HCT116 (cell line): ENCODE measurements at regions not wholly inside any gene's neighbourhood (a gene's known extent, or its start where the extent isn't known, plus 50 kb on each side); places are given as distances from the start of the nearest gene placed in this dataset.

ENCODE experiments used
- ATAC-seq: fragments of 200-7000 bp; cut with Tn5 transposase; 2 replicates; pipeline ENCODE4 v1.9.1; 2020; ENCODE audit warnings: mild to moderate bottlenecking, moderate library complexity
- BruUV-seq: library from RNA; stranded (reverse); fragments of 400-500 nt; replicated peaks from 2 replicates; lab custom pipeline; 2021; lab: Mats Ljungman, UMichigan
- CTCF ChIA-PET: fragments of 300-600 bp; sonication (Branson Sonifier 250); formaldehyde crosslinking; loops from one replicate; lab custom pipeline; 2021; ENCODE audit warnings: antibody characterized with exemption; lab: Charles Lee
- POLR2A ChIA-PET: fragments of 300-600, 350-600 bp; sonication (Branson Sonifier 250); formaldehyde crosslinking; loops from one replicate; lab custom pipeline; 2021; ENCODE audit warnings: antibody characterized with exemption; lab: Charles Lee
- RAD21 ChIA-PET, 2 experiments: fragments of 300-600 bp; sonication (Branson Sonifier 250); formaldehyde crosslinking; loops; one replicate each; lab custom pipeline; 2023; ENCODE audit warnings: low total read pairs in 2 of 2; ENCODE audit not compliant: uncharacterized antibody in 2 of 2, unreplicated experiment in 2 of 2, low non-redundant PET in 1 of 2; lab: Charles Lee
- DNase-seq: peaks from one replicate; pipeline ENCODE4 v3.0.0-alpha.2; 2010; ENCODE audit warnings: low read depth, low spot score
- H2AFZ ChIP-seq: fragments of 200-600 bp; shearing (Covaris generic), sonication (generic); 2 replicates; pipeline ENCODE4 v1.6.1; 2017; ENCODE audit warnings: low read depth, mixed run types, mixed read lengths, antibody characterized with exemption, low read length; ENCODE audit not compliant: poor library complexity, severe bottlenecking
- H3K27ac ChIP-seq: 2 replicates; pipeline ENCODE4 v1.5.1; 2012; ENCODE audit warnings: low read depth, low read length
- H3K27me3 ChIP-seq: fragments of 200-600 bp; sonication (generic); 2 replicates; pipeline ENCODE4 v1.6.1; 2016; ENCODE audit warnings: mixed run types, low read length, mixed read lengths; ENCODE audit not compliant: insufficient read depth
- H3K36me3 ChIP-seq, 2 experiments: fragments of 200-500 bp in 1 of 2; fragments of 200-600 bp in 1 of 2; sonication (Bioruptor generic) in 1 of 2; sonication (generic) in 1 of 2; 2 replicates each; pipeline versions ENCODE4 v1.5.1 to v1.6.1; 2014 to 2016; ENCODE audit warnings: low read length in 2 of 2, inconsistent platforms in 1 of 2, mixed read lengths in 1 of 2, mixed run types in 1 of 2; ENCODE audit not compliant: insufficient read depth in 2 of 2, control insufficient read depth in 1 of 2
- H3K4me1 ChIP-seq, 2 experiments: fragments of 200-600 bp in 1 of 2; sonication (generic) in 1 of 2; 2 replicates each; pipeline versions ENCODE4 v1.5.1 to v1.6.1; 2012 to 2017; ENCODE audit warnings: low read length in 2 of 2, inconsistent platforms in 1 of 2, mild to moderate bottlenecking in 1 of 2, mixed read lengths in 1 of 2, mixed run types in 1 of 2, moderate library complexity in 1 of 2; ENCODE audit not compliant: insufficient read depth in 2 of 2, control insufficient read depth in 1 of 2
- H3K4me2 ChIP-seq: fragments of 200-600 bp; sonication (generic); 2 replicates; pipeline ENCODE4 v1.6.1; 2017; ENCODE audit warnings: mixed run types, low read length, mixed read lengths
- H3K4me3 ChIP-seq, 2 experiments: fragments of 200-600 bp in 1 of 2; sonication (generic) in 1 of 2; replicated peaks in 1 of 2; 2 replicates each; pipeline ENCODE4 v1.5.1; 2011 to 2016; ENCODE audit warnings: low read length in 2 of 2, control low read depth in 1 of 2, low read depth in 1 of 2, mild to moderate bottlenecking in 1 of 2, mixed read lengths in 1 of 2, mixed run types in 1 of 2
- H3K79me2 ChIP-seq: fragments of 200-600 bp; sonication (generic); 2 replicates; pipeline ENCODE4 v1.6.1; 2017; ENCODE audit warnings: mild to moderate bottlenecking, mixed run types, low read length, moderate library complexity, mixed read lengths; ENCODE audit not compliant: insufficient read depth
- H3K9ac ChIP-seq: fragments of 200-600 bp; sonication (generic); 2 replicates; pipeline ENCODE4 v1.6.1; 2016; ENCODE audit warnings: low read length, mixed read lengths
- H3K9me2 ChIP-seq: fragments of 200-600 bp; sonication (generic), shearing (Covaris generic); 2 replicates; pipeline ENCODE4 v1.6.1; 2017; ENCODE audit warnings: mixed run types, mild to moderate bottlenecking, moderate library complexity; ENCODE audit not compliant: insufficient read depth
- H3K9me3 ChIP-seq, 2 experiments: fragments of 200-500 bp in 1 of 2; fragments of 200-600 bp in 1 of 2; sonication (Bioruptor generic) in 1 of 2; sonication (generic) in 1 of 2; 2 replicates each; pipeline ENCODE4 v1.6.1; 2014 to 2017; ENCODE audit warnings: low read length in 2 of 2, mixed read lengths in 2 of 2, inconsistent platforms in 1 of 2, low read depth in 1 of 2, mild to moderate bottlenecking in 1 of 2, mixed run types in 1 of 2, moderate library complexity in 1 of 2; ENCODE audit not compliant: control insufficient read depth in 1 of 2, insufficient read depth in 1 of 2
- H4K20me1 ChIP-seq: fragments of 200-600 bp; sonication (generic), shearing (Covaris generic); 2 replicates; pipeline ENCODE4 v1.6.1; 2017; ENCODE audit warnings: mixed run types, mild to moderate bottlenecking, moderate library complexity; ENCODE audit not compliant: insufficient read depth
- CBX3 ChIP-seq: IDR thresholded peaks from 2 replicates; pipeline ENCODE4 v1.6.1; 2012; ENCODE audit warnings: low read depth
- CEBPB ChIP-seq: IDR thresholded peaks from 2 replicates; pipeline ENCODE4 v1.6.1; 2012; ENCODE audit warnings: low read depth
- CTCF ChIP-seq, 3 experiments: fragments of 200-600 bp in 1 of 3; sonication (generic) in 1 of 3; IDR thresholded peaks in 2 of 3; conservative IDR thresholded peaks in 1 of 3; 2 replicates each; pipeline ENCODE4 v1.5.1; 2012 to 2017; ENCODE audit warnings: low read depth in 2 of 3, low read length in 2 of 3, antibody characterized with exemption in 1 of 3, borderline replicate concordance in 1 of 3, control low read depth in 1 of 3, mild to moderate bottlenecking in 1 of 3, mixed read lengths in 1 of 3, mixed run types in 1 of 3, moderate library complexity in 1 of 3; ENCODE audit not compliant: insufficient read depth in 1 of 3
- ELF1 ChIP-seq: IDR thresholded peaks from 2 replicates; pipeline ENCODE4 v1.6.1; 2012; ENCODE audit warnings: low read depth, borderline replicate concordance
- EZH2phosphoT487 ChIP-seq: fragments of 200-600 bp; IDR thresholded peaks from 2 replicates; pipeline ENCODE4 v1.6.1; 2018; ENCODE audit warnings: antibody characterized with exemption, borderline replicate concordance
- FOSL1 ChIP-seq: IDR thresholded peaks from 2 replicates; pipeline ENCODE4 v1.6.1; 2012; ENCODE audit warnings: low read depth
- JUND ChIP-seq: IDR thresholded peaks from 2 replicates; pipeline ENCODE4 v1.6.1; 2012
- POLR2A ChIP-seq: IDR thresholded peaks from 2 replicates; pipeline ENCODE4 v1.7.0; 2011; ENCODE audit warnings: borderline replicate concordance; ENCODE audit not compliant: insufficient read depth, insufficient read length; ENCODE audit errors: extremely low read depth
- RAD21 ChIP-seq: IDR thresholded peaks from 2 replicates; pipeline ENCODE4 v1.6.1; 2012; ENCODE audit warnings: low read depth, mild to moderate bottlenecking
- SIN3A ChIP-seq: IDR thresholded peaks from 2 replicates; pipeline ENCODE4 v1.6.1; 2012; ENCODE audit warnings: low read depth
- SP1 ChIP-seq: IDR thresholded peaks from 2 replicates; pipeline ENCODE4 v1.6.1; 2012; ENCODE audit warnings: low read depth
- ZFX ChIP-seq: fragments of 450-650 bp; IDR thresholded peaks from 2 replicates; pipeline ENCODE4 v1.6.1; 2017
- intact Hi-C: fragments of 100-400 bp; cut with micrococcal nuclease; formaldehyde crosslinking; loops from 2 replicates; pipeline ENCODE4 v1.10.0; 2022
- TF ChIP-seq, protein P1 (sequence below): IDR thresholded peaks from 2 replicates; pipeline ENCODE4 v1.6.1; 2011; ENCODE audit warnings: mild to moderate bottlenecking, low read length, moderate library complexity; ENCODE audit not compliant: insufficient replicate concordance; ENCODE audit errors: extremely low read depth
- TF ChIP-seq, protein P2 (sequence below): IDR thresholded peaks from 2 replicates; pipeline ENCODE4 v1.6.1; 2012

- H3K9me3 ChIP-seq, result no peaks in the 10 kb centered on the region
- H3K4me3 ChIP-seq, result no peak overlapping the region
- no peak for DNase-seq
- H3K79me2 ChIP-seq, result no peaks in the 10 kb centered on the region
- no peak overlapping the region for H3K27ac ChIP-seq
- intact Hi-C loops, result no loop called here
- H3K36me3 ChIP-seq, result no peaks in the 10 kb centered on the region
- H3K4me1 ChIP-seq, result no peaks in the 10 kb centered on the region
- TF ChIP-seq EZH2phosphoT487 (no peak), SIN3A (no peak), FOSL1 (no peak), POLR2A (no peak), JUND (no peak), ZFX (no peak), CTCF (IDR thresholded peaks at IDR 0.05 in 2 of 3, conservative IDR thresholded peaks at IDR 0.05 in 1 of 3; ENCODE audit: borderline replicate concordance in 1 of 3, insufficient read depth in 1 of 3, low read depth in 2 of 3, low read length in 2 of 3) (no peak), SP1 (no peak), CEBPB (no peak), CBX3 (no peak), ELF1 (no peak), RAD21 (no peak)
- TF ChIP-seq, protein P1, sequence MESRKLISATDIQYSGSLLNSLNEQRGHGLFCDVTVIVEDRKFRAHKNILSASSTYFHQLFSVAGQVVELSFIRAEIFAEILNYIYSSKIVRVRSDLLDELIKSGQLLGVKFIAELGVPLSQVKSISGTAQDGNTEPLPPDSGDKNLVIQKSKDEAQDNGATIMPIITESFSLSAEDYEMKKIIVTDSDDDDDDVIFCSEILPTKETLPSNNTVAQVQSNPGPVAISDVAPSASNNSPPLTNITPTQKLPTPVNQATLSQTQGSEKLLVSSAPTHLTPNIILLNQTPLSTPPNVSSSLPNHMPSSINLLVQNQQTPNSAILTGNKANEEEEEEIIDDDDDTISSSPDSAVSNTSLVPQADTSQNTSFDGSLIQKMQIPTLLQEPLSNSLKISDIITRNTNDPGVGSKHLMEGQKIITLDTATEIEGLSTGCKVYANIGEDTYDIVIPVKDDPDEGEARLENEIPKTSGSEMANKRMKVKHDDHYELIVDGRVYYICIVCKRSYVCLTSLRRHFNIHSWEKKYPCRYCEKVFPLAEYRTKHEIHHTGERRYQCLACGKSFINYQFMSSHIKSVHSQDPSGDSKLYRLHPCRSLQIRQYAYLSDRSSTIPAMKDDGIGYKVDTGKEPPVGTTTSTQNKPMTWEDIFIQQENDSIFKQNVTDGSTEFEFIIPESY, result no peak
- TF ChIP-seq, protein P2, sequence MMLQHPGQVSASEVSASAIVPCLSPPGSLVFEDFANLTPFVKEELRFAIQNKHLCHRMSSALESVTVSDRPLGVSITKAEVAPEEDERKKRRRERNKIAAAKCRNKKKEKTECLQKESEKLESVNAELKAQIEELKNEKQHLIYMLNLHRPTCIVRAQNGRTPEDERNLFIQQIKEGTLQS, result no peak
- POLR2A ChIA-PET, result no interaction called here
- no TSS peak for BruUV-seq
- H3K9me2 ChIP-seq, result no peaks in the 10 kb centered on the region
- H2AFZ ChIP-seq, result no peak overlapping the region
- CTCF ChIA-PET, result no interaction called here
- ATAC-seq, result no peak
- H3K9ac ChIP-seq, result no peak overlapping the region
- no peaks in the 10 kb centered on the region for H4K20me1 ChIP-seq
- 0 out of 2 replicates have a peak, but pooled peaks cover 10% of the 10 kb centered on the region for H3K27me3 ChIP-seq
- H3K4me2 ChIP-seq, result no peak overlapping the region
- RAD21 ChIA-PET, result no interaction called here
These were observed 174.5 kb upstream of the POC5 start for GRCh38 chr5:75891736-75892135.
